ENCODE measurements at regions not wholly inside any gene's neighbourhood (a gene's known extent, or its start where the extent isn't known, plus 50 kb on each side); places are given as distances from the start of the nearest gene placed in this dataset.

GRCh38 chr10:4546931-4547330, 279.1 kb upstream of the AKR1E2 start:
- TF ChIP-seq CTCF (conservative IDR thresholded peaks at IDR 0.05; ENCODE audit: low read depth, low read length): no peak
- no peak for TF ChIP-seq EZH2 (IDR thresholded peaks at IDR 0.05; ENCODE audit: low read length, unreplicated experiment)

All from PC-3 (cell line).